ENCODE measurements at regions not wholly inside any gene's neighbourhood (a gene's known extent, or its start where the extent isn't known, plus 50 kb on each side); places are given as distances from the start of the nearest gene placed in this dataset.

DNA sequence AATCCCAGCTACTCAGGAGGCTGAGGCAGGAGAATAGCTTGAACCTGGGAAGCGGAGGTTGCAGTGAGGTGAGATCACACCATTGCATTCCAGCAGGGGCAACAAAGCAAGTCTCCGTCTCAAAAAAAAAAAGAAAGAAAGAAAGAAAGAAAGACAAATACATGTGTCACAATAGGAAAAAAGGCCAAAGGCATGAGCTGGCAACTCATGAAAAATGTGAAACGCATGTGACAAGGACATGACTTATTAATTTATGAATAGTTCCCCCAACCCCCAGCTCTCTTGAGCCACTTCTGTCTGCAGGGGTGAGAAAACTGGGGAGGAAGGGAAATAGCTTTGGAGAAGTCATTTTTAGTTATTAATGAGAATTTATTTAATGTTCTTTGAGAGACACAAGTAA lies 120.6 kb downstream of the AIPL1 start:
- no peak for TF ChIP-seq CTCF (conservative IDR thresholded peaks at IDR 0.05)
- no peak for TF ChIP-seq ZFX (IDR thresholded peaks at IDR 0.05)

All from C4-2B (cell line).